Thoracic aorta (tissue), 2 donors: ENCODE measurements at regions not wholly inside any gene's neighbourhood (a gene's known extent, or its start where the extent isn't known, plus 50 kb on each side); places are given as distances from the start of the nearest gene placed in this dataset.

ENCODE experiments used
- ATAC-seq: fragments of 150-250 bp; one replicate; pipeline ENCODE4 v1.8.0; 2017; ENCODE audit warnings: low read depth; ENCODE audit not compliant: insufficient number of reproducible peaks, low FRiP score
- DNase-seq: peaks from one replicate; pipeline ENCODE4 v3.0.0-alpha.2; 2020; ENCODE audit warnings: low spot score
- H3K27ac ChIP-seq, 2 donors: fragments of 200-600 bp; sonication (generic); 1 replicate in 1 of 2; 2 replicates in 1 of 2; pipeline ENCODE4 v1.5.1; 2016; ENCODE audit warnings: mild to moderate bottlenecking in 2 of 2, moderate library complexity in 2 of 2
- H3K27me3 ChIP-seq: fragments of 200-600 bp; sonication (generic); replicated peaks from 2 replicates; pipeline ENCODE4 v1.6.0; 2016; ENCODE audit warnings: mild to moderate bottlenecking; ENCODE audit not compliant: insufficient read depth
- H3K36me3 ChIP-seq: fragments of 200-600 bp; sonication (generic); one replicate; pipeline ENCODE4 v1.5.1; 2016
- H3K4me1 ChIP-seq, 2 donors: fragments of 200-600 bp; sonication (generic); 1 replicate in 1 of 2; 2 replicates in 1 of 2; pipeline versions ENCODE4 v1.5.1 to v1.6.0; 2016; ENCODE audit warnings: low read depth in 2 of 2, mild to moderate bottlenecking in 1 of 2; ENCODE audit not compliant: control insufficient read depth in 1 of 2
- H3K4me3 ChIP-seq: fragments of 200-600 bp; sonication (generic); 2 replicates; pipeline ENCODE4 v1.5.1; 2016; ENCODE audit warnings: mild to moderate bottlenecking
- H3K9me3 ChIP-seq: fragments of 200-600 bp; sonication (generic); 2 replicates; pipeline ENCODE4 v1.5.1; 2016
- TF ChIP-seq, protein P1 (sequence below): fragments of 200-600 bp; sonication (generic); IDR thresholded peaks from one replicate; pipeline ENCODE4 v1.5.1; 2019; ENCODE audit warnings: antibody characterized with exemption

DNA sequence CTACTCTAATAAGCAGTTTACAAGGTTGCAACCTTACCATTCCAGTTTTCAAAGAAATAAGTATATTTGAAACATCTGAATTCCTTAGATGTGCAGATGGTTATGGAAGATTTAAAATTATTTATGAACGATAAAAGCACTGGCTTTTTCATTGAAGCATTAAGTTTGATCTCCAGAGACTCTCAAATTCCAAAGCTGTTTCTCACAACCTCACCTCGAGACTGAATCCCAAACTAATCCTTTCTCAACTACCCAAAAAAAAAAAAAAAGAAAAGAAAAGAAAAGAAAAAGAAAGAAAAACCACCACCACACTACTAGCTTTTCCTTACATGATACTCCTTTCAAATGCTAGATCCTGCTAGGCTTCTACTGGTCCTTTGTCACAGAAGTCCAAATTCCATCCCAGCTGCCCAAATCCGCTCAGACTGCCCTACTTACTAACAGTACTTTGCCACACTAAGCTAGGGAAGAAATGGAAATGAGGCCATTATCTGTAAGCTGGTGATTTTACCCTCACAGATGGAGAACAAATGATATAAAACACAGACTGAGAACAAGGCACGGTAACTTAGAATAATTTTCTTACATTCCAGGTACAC, 100.6 kb upstream of the CDK1 start:
- TF ChIP-seq, protein P1, sequence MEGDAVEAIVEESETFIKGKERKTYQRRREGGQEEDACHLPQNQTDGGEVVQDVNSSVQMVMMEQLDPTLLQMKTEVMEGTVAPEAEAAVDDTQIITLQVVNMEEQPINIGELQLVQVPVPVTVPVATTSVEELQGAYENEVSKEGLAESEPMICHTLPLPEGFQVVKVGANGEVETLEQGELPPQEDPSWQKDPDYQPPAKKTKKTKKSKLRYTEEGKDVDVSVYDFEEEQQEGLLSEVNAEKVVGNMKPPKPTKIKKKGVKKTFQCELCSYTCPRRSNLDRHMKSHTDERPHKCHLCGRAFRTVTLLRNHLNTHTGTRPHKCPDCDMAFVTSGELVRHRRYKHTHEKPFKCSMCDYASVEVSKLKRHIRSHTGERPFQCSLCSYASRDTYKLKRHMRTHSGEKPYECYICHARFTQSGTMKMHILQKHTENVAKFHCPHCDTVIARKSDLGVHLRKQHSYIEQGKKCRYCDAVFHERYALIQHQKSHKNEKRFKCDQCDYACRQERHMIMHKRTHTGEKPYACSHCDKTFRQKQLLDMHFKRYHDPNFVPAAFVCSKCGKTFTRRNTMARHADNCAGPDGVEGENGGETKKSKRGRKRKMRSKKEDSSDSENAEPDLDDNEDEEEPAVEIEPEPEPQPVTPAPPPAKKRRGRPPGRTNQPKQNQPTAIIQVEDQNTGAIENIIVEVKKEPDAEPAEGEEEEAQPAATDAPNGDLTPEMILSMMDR, result no peak
- ATAC-seq (no peak), DNase-seq (no peak)
- no peaks in the 10 kb centered on the region for H3K36me3 ChIP-seq
- no peak overlapping the region for H3K27ac ChIP-seq
- no peaks in the 10 kb centered on the region for H3K27me3 ChIP-seq
- H3K4me1 ChIP-seq, result no peaks in the 10 kb centered on the region
- H3K4me3 ChIP-seq, result no peak overlapping the region
- H3K9me3 ChIP-seq, result no peaks in the 10 kb centered on the region

DNA sequence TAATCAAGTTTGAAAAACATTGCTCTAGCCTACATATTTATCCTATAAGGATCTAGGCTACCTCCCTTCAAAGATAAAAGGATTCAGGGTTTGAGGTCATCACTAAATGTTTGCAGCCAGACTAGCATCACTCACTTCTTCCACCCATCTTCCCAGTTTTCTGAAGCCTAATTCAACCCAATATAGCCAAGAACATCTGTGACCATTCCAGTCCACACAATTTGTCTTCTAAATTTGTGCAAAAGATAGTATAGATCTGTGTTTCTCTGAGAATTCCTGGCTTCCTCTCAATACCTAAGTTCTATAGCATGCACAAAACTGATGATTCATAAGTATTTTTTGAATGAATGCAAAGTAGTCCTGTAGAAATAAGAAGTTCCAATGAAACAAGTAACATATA, 103.0 kb upstream of the CDK1 start:
- no peak overlapping the region for H3K27ac ChIP-seq
- DNase-seq (no peak), ATAC-seq (no peak)
- H3K4me3 ChIP-seq, result no peak overlapping the region
- no peaks in the 10 kb centered on the region for H3K4me1 ChIP-seq
- H3K36me3 ChIP-seq, result no peaks in the 10 kb centered on the region
- H3K27me3 ChIP-seq, result no peaks in the 10 kb centered on the region
- H3K9me3 ChIP-seq, result no peaks in the 10 kb centered on the region
- TF ChIP-seq, protein P1, result no peak

DNA sequence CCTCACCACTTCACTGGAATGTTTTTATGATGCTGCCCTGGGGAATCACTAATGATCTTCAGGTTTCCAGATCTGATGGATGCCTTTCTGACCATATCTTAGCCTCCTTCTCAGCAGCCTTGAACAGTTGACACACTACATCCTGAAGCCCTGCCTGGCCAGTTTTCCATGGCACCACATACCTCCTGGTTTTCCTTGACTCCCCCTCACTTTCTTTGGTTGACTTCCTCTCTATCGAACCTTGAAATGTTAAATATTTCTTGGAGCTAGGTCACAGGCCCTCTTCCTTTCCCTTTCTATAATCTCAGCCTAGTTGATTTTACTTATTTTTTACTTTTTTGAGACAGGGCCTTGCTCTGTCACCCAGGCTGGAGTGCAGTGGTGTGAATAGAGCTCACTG, 108.8 kb upstream of the CDK1 start:
- ATAC-seq, result no peak

DNA sequence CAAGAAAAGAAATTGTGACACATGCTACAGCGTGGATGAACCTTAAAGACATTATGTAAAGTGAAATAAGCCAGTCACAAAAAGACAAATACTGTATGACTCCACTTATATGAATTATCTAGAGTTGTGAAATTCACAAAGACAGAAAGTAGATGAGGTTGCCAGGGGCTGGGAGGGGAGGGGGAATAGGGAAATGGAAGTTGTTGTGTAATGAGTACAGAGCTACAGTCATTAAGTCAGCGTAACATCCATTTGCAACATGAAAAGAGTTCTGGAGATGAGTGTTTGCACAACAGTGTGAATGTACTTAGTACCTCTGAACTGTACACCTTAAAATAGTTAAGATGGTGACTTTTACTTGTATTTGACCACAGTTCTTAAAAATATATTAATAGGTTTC, 112.1 kb upstream of the CDK1 start:
- no peaks in the 10 kb centered on the region for H3K4me1 ChIP-seq
- DNase-seq (no peak), ATAC-seq (no peak)
- H3K27ac ChIP-seq, result no peak overlapping the region
- H3K27me3 ChIP-seq, result no peaks in the 10 kb centered on the region
- no peaks in the 10 kb centered on the region for H3K9me3 ChIP-seq
- TF ChIP-seq, protein P1, result no peak
- no peak overlapping the region for H3K4me3 ChIP-seq
- no peaks in the 10 kb centered on the region for H3K36me3 ChIP-seq

More for the DNA sequence above, 108.8 kb upstream of the CDK1 start:
- Histone ChIP-seq H3K4me3 (no peak overlapping the region), H3K9me3 (no peaks in the 10 kb centered on the region), H3K36me3 (no peaks in the 10 kb centered on the region), H3K27me3 (no peaks in the 10 kb centered on the region), H3K4me1 (no peaks in the 10 kb centered on the region), H3K27ac (no peak overlapping the region)
- DNase-seq, result no peak
- TF ChIP-seq, protein P1, result no peak

DNA sequence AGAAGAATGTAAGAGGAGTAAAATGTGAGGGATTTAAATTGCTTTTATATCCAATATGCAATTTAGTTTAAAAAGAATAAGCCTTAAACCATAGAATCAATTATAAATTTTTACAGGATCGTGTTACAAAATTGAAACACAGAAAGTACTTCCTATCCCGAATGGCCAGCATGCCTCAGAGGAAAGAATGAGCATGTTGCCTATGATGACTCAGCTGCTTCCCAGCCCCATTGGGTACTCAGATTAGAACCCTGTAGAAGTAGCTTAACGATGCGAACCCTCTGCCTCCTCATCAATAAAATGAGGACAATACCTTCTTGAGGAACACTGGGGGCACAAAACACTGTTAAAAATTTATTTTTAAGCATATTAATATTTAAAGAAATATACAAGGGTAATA, 113.4 kb upstream of the CDK1 start:
- H3K27me3 ChIP-seq, result no peaks in the 10 kb centered on the region
- no peaks in the 10 kb centered on the region for H3K36me3 ChIP-seq
- TF ChIP-seq, protein P1, result no peak
- H3K4me3 ChIP-seq, result no peak overlapping the region
- H3K4me1 ChIP-seq, result no peaks in the 10 kb centered on the region
- no peak overlapping the region for H3K27ac ChIP-seq
- no peaks in the 10 kb centered on the region for H3K9me3 ChIP-seq
- ATAC-seq (no peak), DNase-seq (no peak)
